Tibial nerve (tissue), 4 donors: ENCODE measurements at regions not wholly inside any gene's neighbourhood (a gene's known extent, or its start where the extent isn't known, plus 50 kb on each side); places are given as distances from the start of the nearest gene placed in this dataset.

Experiments used
- CTCF ChIP-seq, 5 experiments: fragments of 200-600 bp in 3 of 5; fragments of 450-650 bp in 2 of 5; sonication (generic) in 3 of 5; IDR thresholded peaks; one replicate each; pipeline ENCODE4 v1.5.1; 2016 to 2019; ENCODE audit warnings: antibody characterized with exemption in 5 of 5, mild to moderate bottlenecking in 3 of 5, moderate library complexity in 2 of 5
- EP300 ChIP-seq, 2 donors: sonication (generic); formaldehyde crosslinking; IDR thresholded peaks; one replicate each; pipeline ENCODE4 v1.6.1; 2017; ENCODE audit warnings: antibody characterized with exemption in 2 of 2, mild to moderate bottlenecking in 1 of 2

- no peak for TF ChIP-seq CTCF (IDR thresholded peaks at IDR 0.05)
- TF ChIP-seq EP300 (IDR thresholded peaks at IDR 0.05), result no peak
Measured at GRCh38 chr14:22189881-22190280, 399.1 kb downstream of the DAD1 start.
